ENCODE measurements at regions not wholly inside any gene's neighbourhood (a gene's known extent, or its start where the extent isn't known, plus 50 kb on each side); places are given as distances from the start of the nearest gene placed in this dataset. TPM values are rescaled to one million over a fixed set of nuclear protein-coding genes. Genes with fewer than 3 reads are reported as not detected.

Small RNA genes in the stretch of these regions (small RNA-seq; reads per million reads assigned to genes)
- gene RPS20P10 (ENCODE audit: low replicate concordance) = not detected

Measured in temporal lobe (tissue), 1 donor.